GM23248 (cell line): ENCODE measurements at regions not wholly inside any gene's neighbourhood (a gene's known extent, or its start where the extent isn't known, plus 50 kb on each side); places are given as distances from the start of the nearest gene placed in this dataset.

Experiments used
- EZH2 ChIP-seq: fragments of 200-600 bp; sonication (generic); IDR thresholded peaks from 2 replicates; pipeline ENCODE4 v1.6.1; 2018; ENCODE audit warnings: antibody characterized with exemption, mild to moderate bottlenecking; ENCODE audit not compliant: insufficient read depth, poor library complexity, severe bottlenecking
- EZH2phosphoT487 ChIP-seq: fragments of 200-600 bp; sonication (generic); IDR thresholded peaks from 2 replicates; pipeline ENCODE4 v1.6.1; 2018; ENCODE audit warnings: antibody characterized with exemption, moderate library complexity, mild to moderate bottlenecking, low read depth; ENCODE audit not compliant: insufficient read depth

- TF ChIP-seq EZH2 (no peak), EZH2phosphoT487 (no peak)
Observed at GRCh38 chr1:38454749-38455441, 404.7 kb downstream of the RRAGC start.
